22Rv1 (cell line): ENCODE measurements at regions not wholly inside any gene's neighbourhood (a gene's known extent, or its start where the extent isn't known, plus 50 kb on each side); places are given as distances from the start of the nearest gene placed in this dataset.

Source experiments
- H3K27ac ChIP-seq: fragments of 450-650 bp; 2 replicates; pipeline ENCODE4 v1.5.1; 2017
- ZFX ChIP-seq: fragments of 450-650 bp; IDR thresholded peaks from 2 replicates; pipeline ENCODE4 v1.6.1; 2017; ENCODE audit warnings: antibody characterized with exemption, borderline replicate concordance
- TF ChIP-seq, protein P1 (sequence below): fragments of 450-650 bp; IDR thresholded peaks from 2 replicates; pipeline ENCODE4 v1.5.1; 2017; ENCODE audit warnings: mild to moderate bottlenecking

DNA sequence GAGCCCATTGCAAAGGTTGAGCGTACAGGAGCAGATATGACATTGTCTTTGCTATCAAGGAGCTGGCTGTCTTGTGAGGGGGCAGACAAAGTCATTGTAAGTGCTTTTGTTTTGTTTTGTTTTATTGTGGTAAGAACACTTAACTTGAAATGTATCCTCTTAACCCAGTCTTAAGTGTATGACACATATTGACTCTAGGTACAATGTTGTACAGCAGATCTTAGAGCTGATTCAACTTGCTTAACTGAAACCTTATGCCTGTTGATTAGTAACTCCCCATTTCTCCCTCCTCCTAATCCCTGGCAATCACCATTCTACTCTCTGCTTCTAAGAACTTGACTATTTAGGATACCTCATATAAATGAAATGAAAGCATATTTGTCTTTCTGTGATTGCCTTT, 429.0 kb downstream of the BMP2 start:
- no peak overlapping the region for H3K27ac ChIP-seq
- TF ChIP-seq ZFX, result no peak
- TF ChIP-seq, protein P1, sequence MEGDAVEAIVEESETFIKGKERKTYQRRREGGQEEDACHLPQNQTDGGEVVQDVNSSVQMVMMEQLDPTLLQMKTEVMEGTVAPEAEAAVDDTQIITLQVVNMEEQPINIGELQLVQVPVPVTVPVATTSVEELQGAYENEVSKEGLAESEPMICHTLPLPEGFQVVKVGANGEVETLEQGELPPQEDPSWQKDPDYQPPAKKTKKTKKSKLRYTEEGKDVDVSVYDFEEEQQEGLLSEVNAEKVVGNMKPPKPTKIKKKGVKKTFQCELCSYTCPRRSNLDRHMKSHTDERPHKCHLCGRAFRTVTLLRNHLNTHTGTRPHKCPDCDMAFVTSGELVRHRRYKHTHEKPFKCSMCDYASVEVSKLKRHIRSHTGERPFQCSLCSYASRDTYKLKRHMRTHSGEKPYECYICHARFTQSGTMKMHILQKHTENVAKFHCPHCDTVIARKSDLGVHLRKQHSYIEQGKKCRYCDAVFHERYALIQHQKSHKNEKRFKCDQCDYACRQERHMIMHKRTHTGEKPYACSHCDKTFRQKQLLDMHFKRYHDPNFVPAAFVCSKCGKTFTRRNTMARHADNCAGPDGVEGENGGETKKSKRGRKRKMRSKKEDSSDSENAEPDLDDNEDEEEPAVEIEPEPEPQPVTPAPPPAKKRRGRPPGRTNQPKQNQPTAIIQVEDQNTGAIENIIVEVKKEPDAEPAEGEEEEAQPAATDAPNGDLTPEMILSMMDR, result no peak

- H3K27ac ChIP-seq, result no peak overlapping the region
- no peak for TF ChIP-seq ZFX
- TF ChIP-seq, protein P1, result no peak
Measured at GRCh38 chr20:7199861-7200260, 432.4 kb downstream of the BMP2 start.

DNA sequence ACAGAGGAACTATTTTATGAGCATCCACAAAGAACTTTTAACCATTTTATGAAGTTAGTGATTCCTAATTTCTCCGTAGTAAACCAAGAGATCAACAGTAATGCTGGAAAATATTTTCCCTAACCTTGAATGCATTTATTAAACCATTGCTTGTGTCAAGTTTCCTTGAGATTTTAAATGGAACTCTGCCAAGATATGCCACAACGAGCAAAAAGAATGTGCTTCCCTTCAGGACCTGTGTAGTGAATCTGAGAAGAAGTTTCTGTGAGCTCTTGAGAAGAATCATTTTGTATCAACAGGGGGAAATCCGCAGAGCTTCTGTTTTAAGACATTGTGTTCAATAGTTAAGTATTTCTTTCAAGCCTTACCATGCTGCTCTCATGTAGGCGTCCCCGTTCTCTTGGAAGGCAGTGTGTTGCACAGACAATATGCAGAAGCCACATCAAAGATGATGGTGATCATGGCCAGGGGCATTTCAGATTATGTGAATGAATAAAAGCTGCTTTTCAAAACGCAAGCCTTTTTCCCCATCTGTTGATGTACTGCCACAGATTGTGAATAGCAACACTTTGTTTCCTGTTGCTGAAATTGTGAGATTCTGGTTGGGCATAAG, 439.8 kb downstream of the BMP2 start:
- H3K27ac ChIP-seq, result no peak overlapping the region
- TF ChIP-seq, protein P1, result no peak
- TF ChIP-seq ZFX, result no peak

DNA sequence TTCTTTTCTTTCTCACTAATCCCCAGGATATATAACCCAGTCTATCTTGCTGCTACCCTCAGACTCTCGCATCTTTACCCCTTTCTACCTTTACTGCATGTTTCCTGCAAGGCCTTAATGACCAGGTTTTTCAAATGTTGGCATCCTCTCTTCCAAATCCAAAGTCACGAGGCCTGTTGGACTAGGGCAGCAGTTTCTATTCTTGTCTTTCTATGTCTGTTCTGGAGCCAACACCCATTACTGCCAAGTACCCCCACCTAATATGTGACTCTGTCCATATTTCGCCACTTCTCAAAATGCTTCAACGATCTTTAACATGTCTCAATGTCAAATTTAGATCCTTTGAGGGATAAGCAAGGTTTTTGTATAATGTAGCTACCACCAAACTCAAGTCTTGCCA, 443.4 kb downstream of the BMP2 start:
- H3K27ac ChIP-seq, result no peak overlapping the region
- TF ChIP-seq, protein P1, result no peak
- TF ChIP-seq ZFX, result no peak

DNA sequence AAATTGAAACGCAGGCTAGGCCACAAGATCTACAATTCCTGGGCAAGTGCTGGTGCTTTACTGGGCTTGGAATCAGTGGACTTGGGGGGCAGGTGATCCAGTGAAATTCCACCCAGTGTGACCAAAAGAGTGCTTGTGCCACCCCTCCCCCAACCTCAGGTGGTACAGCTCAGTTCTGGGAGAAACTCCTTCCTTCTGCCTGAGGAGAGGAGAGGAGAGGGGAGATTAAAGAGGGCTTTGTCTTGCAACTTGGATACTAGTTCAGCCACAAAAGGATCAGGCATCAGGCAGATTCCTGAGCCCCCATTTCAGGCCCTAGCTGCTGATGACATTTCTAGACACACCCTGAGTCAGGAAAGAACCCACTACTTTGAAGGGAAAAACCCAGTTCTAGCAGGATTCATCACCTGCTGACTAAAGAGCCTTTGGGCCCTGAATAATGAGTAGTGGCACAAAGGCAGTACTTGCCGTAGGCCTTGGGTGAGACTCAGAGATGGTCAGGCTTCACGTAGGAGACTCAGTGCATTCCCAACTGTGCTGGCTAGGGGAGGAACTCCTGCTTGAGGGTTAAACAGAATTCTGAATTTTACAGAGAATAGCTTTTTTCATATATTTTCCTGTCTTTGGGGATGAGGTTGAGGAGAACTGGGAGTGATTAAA, 446.7 kb downstream of the BMP2 start:
- no peak for TF ChIP-seq ZFX
- TF ChIP-seq, protein P1, result no peak
- no peak overlapping the region for H3K27ac ChIP-seq

DNA sequence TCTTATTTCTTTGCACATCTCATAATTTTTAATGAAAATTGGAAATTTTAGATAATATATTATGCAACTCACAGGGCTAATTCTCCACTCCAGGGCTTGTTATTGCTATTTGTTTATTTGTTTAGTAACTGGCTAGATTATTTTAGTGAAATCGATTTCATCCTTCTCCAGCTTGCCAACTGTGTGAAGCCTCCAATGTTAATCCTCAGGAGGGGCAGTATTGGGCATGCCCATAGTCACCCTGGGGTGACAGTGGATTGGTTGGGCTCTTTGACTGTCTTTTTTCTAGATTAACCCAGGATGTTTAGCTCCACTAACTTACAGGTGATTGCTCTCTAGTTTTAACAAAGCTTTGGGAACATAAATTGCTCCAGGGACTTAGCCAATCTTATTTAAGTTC, 450.1 kb downstream of the BMP2 start:
- TF ChIP-seq, protein P1, result no peak
- TF ChIP-seq ZFX, result no peak

GRCh38 chr20:7220755-7221154, 453.3 kb downstream of the BMP2 start:
- no peak overlapping the region for H3K27ac ChIP-seq
- TF ChIP-seq, protein P1, result no peak
- no peak for TF ChIP-seq ZFX

More for the DNA sequence above, 450.1 kb downstream of the BMP2 start:
- H3K27ac ChIP-seq, result no peak overlapping the region
